Natural killer cell (primary cell): ENCODE measurements at regions not wholly inside any gene's neighbourhood (a gene's known extent, or its start where the extent isn't known, plus 50 kb on each side); places are given as distances from the start of the nearest gene placed in this dataset.

ENCODE experiments used
- ATAC-seq, 3 donors: fragments of 150-1000 bp in 2 of 3; fragments of 200-7000 bp in 1 of 3; cut with Tn5 transposase; 1 replicate in 1 of 3; 2 replicates in 2 of 3; pipeline ENCODE4 v1.10.0; 2021; ENCODE audit warnings: mild to moderate bottlenecking in 2 of 3, moderate library complexity in 2 of 3
- DNase-seq, 2 donors: peaks; one replicate each; pipeline versions ENCODE4 v3.0.0 to v3.0.0-alpha.2; 2013 to 2021; ENCODE audit warnings: mixed read lengths in 1 of 2
- H3K27ac ChIP-seq: one replicate; pipeline ENCODE4 v1.5.1; 2013; ENCODE audit warnings: mild to moderate bottlenecking, low read length
- H3K27me3 ChIP-seq: one replicate; pipeline ENCODE4 v1.6.1; 2013; ENCODE audit warnings: low read length; ENCODE audit not compliant: control insufficient read depth, insufficient read depth
- H3K36me3 ChIP-seq: one replicate; pipeline ENCODE4 v1.6.1; 2013; ENCODE audit warnings: low read length; ENCODE audit not compliant: control insufficient read depth, insufficient read depth
- H3K4me1 ChIP-seq: one replicate; pipeline ENCODE4 v1.6.1; 2013; ENCODE audit warnings: low read length; ENCODE audit not compliant: control insufficient read depth, insufficient read depth
- H3K4me3 ChIP-seq: one replicate; pipeline ENCODE4 v1.5.1; 2013; ENCODE audit warnings: low read length
- H3K9me3 ChIP-seq: one replicate; pipeline ENCODE4 v1.6.1; 2013; ENCODE audit warnings: low read length; ENCODE audit not compliant: control insufficient read depth, insufficient read depth
- H3K27ac Mint-ChIP-seq, 2 donors: one replicate each; pipeline ENCODE4 v1.8.0; 2022; ENCODE audit warnings: mild to moderate bottlenecking in 2 of 2, mixed read lengths in 2 of 2, moderate library complexity in 1 of 2
- H3K27me3 Mint-ChIP-seq, 2 donors: one replicate each; pipeline ENCODE4 v1.8.0; 2022; ENCODE audit warnings: low read depth in 2 of 2, mixed read lengths in 2 of 2
- H3K36me3 Mint-ChIP-seq: one replicate; pipeline ENCODE4 v1.8.0; 2022; ENCODE audit warnings: mixed read lengths
- H3K4me1 Mint-ChIP-seq, 2 donors: one replicate each; pipeline ENCODE4 v1.8.0; 2022; ENCODE audit warnings: mixed read lengths in 2 of 2
- H3K4me3 Mint-ChIP-seq: one replicate; pipeline ENCODE4 v1.8.0; 2022; ENCODE audit warnings: mild to moderate bottlenecking, moderate library complexity, mixed read lengths
- H3K9me3 Mint-ChIP-seq, 2 donors: one replicate each; pipeline ENCODE4 v1.8.0; 2022; ENCODE audit warnings: mixed read lengths in 2 of 2
- CTCF ChIP-seq: fragments of 200-600 bp; IDR thresholded peaks from one replicate; pipeline ENCODE4 v1.8.0; 2022; ENCODE audit warnings: antibody characterized with exemption
- WGBS: methylation state at CpG from one replicate; pipeline ENCODE4 v1.1.7; 2013; ENCODE audit warnings: missing lambda C conversion rate; ENCODE audit not compliant: insufficient coverage; 5-methylcytosine and 5-hydroxymethylcytosine counted together
- intact Hi-C: fragments of 100-400 bp; cut with micrococcal nuclease; formaldehyde crosslinking; loops from one replicate; pipeline ENCODE4 v1.14.2; 2022

GRCh38 chr6:40973304-40973703 is 65.7 kb downstream of the UNC5CL start:
- Mint-ChIP-seq H3K27ac (no peak overlapping the region), H3K4me1 (no peaks in the 10 kb centered on the region), H3K4me3 (no peak overlapping the region), H3K27me3 (peaks cover 50 to 78% of the 10 kb centered on the region in 2 donors), H3K36me3 (no peaks in the 10 kb centered on the region), H3K9me3 (no peaks in the 10 kb centered on the region)
- Histone ChIP-seq H3K27ac (no peak overlapping the region), H3K36me3 (no peaks in the 10 kb centered on the region), H3K4me3 (no peak overlapping the region), H3K27me3 (peaks cover 12% of the 10 kb centered on the region), H3K4me1 (no peaks in the 10 kb centered on the region), H3K9me3 (no peaks in the 10 kb centered on the region)
- WGBS = 100% methylated on average over 1 of the region's 4 CpGs
- DNase-seq (no peak), ATAC-seq (no peak)
- TF ChIP-seq CTCF = no peak
- intact Hi-C loops = no loop called here

- no peaks in the 10 kb centered on the region for H3K9me3 Mint-ChIP-seq
- no peak for TF ChIP-seq CTCF
- Histone ChIP-seq H3K4me3 (no peak overlapping the region), H3K27me3 (peaks cover 12% of the 10 kb centered on the region), H3K4me1 (no peaks in the 10 kb centered on the region), H3K9me3 (no peaks in the 10 kb centered on the region), H3K27ac (no peak overlapping the region), H3K36me3 (no peaks in the 10 kb centered on the region)
- intact Hi-C loops = no loop called here
- no peak overlapping the region for H3K27ac Mint-ChIP-seq
- WGBS = 83% methylated on average over 3 of the region's 3 CpGs
- DNase-seq (no peak), ATAC-seq (no peak)
- no peaks in the 10 kb centered on the region for H3K36me3 Mint-ChIP-seq
- H3K27me3 Mint-ChIP-seq = peaks cover 48 to 78% of the 10 kb centered on the region in 2 donors
- H3K4me3 Mint-ChIP-seq = no peak overlapping the region
- no peaks in the 10 kb centered on the region for H3K4me1 Mint-ChIP-seq
These were observed 66.2 kb downstream of the UNC5CL start for GRCh38 chr6:40972814-40973213.

- Mint-ChIP-seq H3K27ac (no peak overlapping the region), H3K4me3 (no peak overlapping the region), H3K36me3 (no peaks in the 10 kb centered on the region), H3K9me3 (no peaks in the 10 kb centered on the region), H3K4me1 (no peaks in the 10 kb centered on the region), H3K27me3 (peaks cover 42 to 76% of the 10 kb centered on the region in 2 donors)
- H3K36me3 ChIP-seq = no peaks in the 10 kb centered on the region
- DNase-seq (no peak), ATAC-seq (no peak)
- no peaks in the 10 kb centered on the region for H3K4me1 ChIP-seq
- TF ChIP-seq CTCF = no peak
- no peak overlapping the region for H3K4me3 ChIP-seq
- H3K9me3 ChIP-seq = no peaks in the 10 kb centered on the region
- WGBS = 92% methylated on average over 2 of the region's 3 CpGs
- intact Hi-C loops = no loop called here
- no peak overlapping the region for H3K27ac ChIP-seq
- peaks cover 12% of the 10 kb centered on the region for H3K27me3 ChIP-seq
These were observed 66.8 kb downstream of the UNC5CL start for GRCh38 chr6:40972190-40972589.

- no peak for DNase-seq
- Histone ChIP-seq H3K4me3 (no peak overlapping the region), H3K27ac (no peak overlapping the region), H3K27me3 (peaks cover 3% of the 10 kb centered on the region), H3K4me1 (no peaks in the 10 kb centered on the region), H3K36me3 (no peaks in the 10 kb centered on the region), H3K9me3 (no peaks in the 10 kb centered on the region)
- ATAC-seq = no peak
- Mint-ChIP-seq H3K9me3 (no peaks in the 10 kb centered on the region), H3K4me3 (no peak overlapping the region), H3K4me1 (no peaks in the 10 kb centered on the region), H3K27ac (no peak overlapping the region), H3K27me3 (peaks cover 20 to 41% of the 10 kb centered on the region in 2 donors), H3K36me3 (no peaks in the 10 kb centered on the region)
- TF ChIP-seq CTCF = no peak
- intact Hi-C loops = no loop called here
These were observed 70.3 kb downstream of the UNC5CL start for GRCh38 chr6:40968620-40969164.
